K562 (cell line): ENCODE measurements at regions not wholly inside any gene's neighbourhood (a gene's known extent, or its start where the extent isn't known, plus 50 kb on each side); places are given as distances from the start of the nearest gene placed in this dataset.
A peak's percentile ranks its signal among the peaks of the same experiment; 100 is the strongest.

ENCODE experiments used
- ATAC-seq: fragments of 200-7000 bp; cut with Tn5 transposase; 3 replicates; pipeline ENCODE4 v1.9.1; 2020; ENCODE audit warnings: moderate library complexity
- BruUV-seq: library from RNA; stranded (reverse); fragments of 400-500 nt; replicated peaks from 2 replicates; lab custom pipeline; 2021; lab: Mats Ljungman, UMichigan
- CTCF ChIA-PET: fragments of 300-600 bp; formaldehyde crosslinking; extraction: SDS; loops from one replicate; lab custom pipeline; 2021; ENCODE audit warnings: low intra/inter-chr PET ratio; lab: Yijun Ruan, JAX
- POLR2A ChIA-PET: fragments of 300-600, 350-650 bp; sonication (Branson Sonifier 250); formaldehyde crosslinking; extraction: SDS; loops from one replicate; lab custom pipeline; 2021; ENCODE audit warnings: antibody characterized with exemption, inconsistent platforms; lab: Yijun Ruan, JAX
- DNase-seq, 4 experiments: peaks; one replicate each; pipeline versions ENCODE4 v3.0.0 to v3.0.0-alpha.2; 2011 to 2018; ENCODE audit warnings: low spot score in 3 of 4, mixed read lengths in 3 of 4; ENCODE audit errors: extremely low read depth in 1 of 4
- FAIRE-seq: peaks from 2 replicates; lab custom pipeline; 2011; peaks lifted over from hg19 to GRCh38; lab: Jason Lieb, UNC
- H2AFZ ChIP-seq: 2 replicates; pipeline ENCODE4 v1.6.0; 2011; ENCODE audit warnings: low read depth, low read length, control low read depth, inconsistent platforms
- H3K27ac ChIP-seq: fragments of 200-600 bp; 3 replicates; pipeline ENCODE4 v1.8.0; 2011; ENCODE audit warnings: low read depth, mild to moderate bottlenecking, control low read depth, inconsistent platforms, low read length, moderate library complexity, mixed read lengths; ENCODE audit errors: extremely low read depth
- H3K27me3 ChIP-seq, 2 experiments: fragments of 300-600 bp in 1 of 2; 2 replicates in 1 of 2; 3 replicates in 1 of 2; pipeline versions ENCODE4 v1.6.0 to v1.8.0; 2011; ENCODE audit warnings: inconsistent platforms in 2 of 2, low read length in 2 of 2, mild to moderate bottlenecking in 1 of 2, mixed read lengths in 1 of 2, moderate library complexity in 1 of 2; ENCODE audit not compliant: control insufficient read depth in 2 of 2, insufficient read depth in 2 of 2
- H3K36me3 ChIP-seq: fragments of 300-600 bp; 3 replicates; pipeline ENCODE4 v1.8.0; 2011; ENCODE audit warnings: mild to moderate bottlenecking, low read length, inconsistent platforms; ENCODE audit not compliant: control insufficient read depth, insufficient read depth
- H3K4me1 ChIP-seq, 2 experiments: fragments of 200-600 bp in 1 of 2; replicated peaks in 1 of 2; 2 replicates in 1 of 2; 3 replicates in 1 of 2; pipeline versions ENCODE4 v1.5.1 to v1.8.0; 2011; ENCODE audit warnings: inconsistent platforms in 2 of 2, low read length in 2 of 2, mild to moderate bottlenecking in 1 of 2, mixed read lengths in 1 of 2, moderate library complexity in 1 of 2; ENCODE audit not compliant: control insufficient read depth in 2 of 2, insufficient read depth in 2 of 2
- H3K4me2 ChIP-seq: 2 replicates; pipeline ENCODE4 v1.6.1; 2011; ENCODE audit warnings: low read length, control low read depth, inconsistent platforms, mixed read lengths; ENCODE audit not compliant: insufficient read depth
- H3K4me3 ChIP-seq: fragments of 200-600 bp; sonication (generic), shearing (Covaris generic); 2 replicates; pipeline ENCODE4 v1.5.1; 2016; ENCODE audit warnings: control low read depth, inconsistent platforms
- H3K79me2 ChIP-seq: fragments of 200-600 bp; 3 replicates; pipeline ENCODE4 v1.8.0; 2011; ENCODE audit warnings: low read length, inconsistent platforms; ENCODE audit not compliant: control insufficient read depth, insufficient read depth
- H3K9ac ChIP-seq, 2 experiments: 2 replicates each; pipeline versions ENCODE4 v1.6.0 to v1.6.1; 2011; ENCODE audit warnings: low read depth in 2 of 2, low read length in 2 of 2, control low read depth in 1 of 2, inconsistent platforms in 1 of 2, mild to moderate bottlenecking in 1 of 2, mixed read lengths in 1 of 2; ENCODE audit not compliant: insufficient read depth in 1 of 2
- H3K9me1 ChIP-seq: one replicate; pipeline ENCODE4 v1.6.0; 2011; ENCODE audit warnings: inconsistent platforms, mild to moderate bottlenecking, low read length, moderate library complexity; ENCODE audit not compliant: control insufficient read depth, insufficient read depth
- H3K9me3 ChIP-seq: replicated peaks from 2 replicates; pipeline ENCODE4 v1.5.1; 2011; ENCODE audit warnings: low read depth, low read length, inconsistent platforms; ENCODE audit not compliant: control insufficient read depth, insufficient read depth
- H4K20me1 ChIP-seq: replicated peaks from 2 replicates; pipeline ENCODE4 v1.6.1; 2011; ENCODE audit warnings: low read length, inconsistent platforms, mixed read lengths; ENCODE audit not compliant: control insufficient read depth, insufficient read depth
- CBX5 ChIP-seq: IDR thresholded peaks from 2 replicates; pipeline ENCODE4 v1.6.1; 2014; ENCODE audit warnings: low read depth, borderline replicate concordance
- CEBPG ChIP-seq, 3 experiments: fragments of 200-800 bp in 1 of 3; sonication (Bioruptor generic) in 1 of 3; sonication (generic) in 1 of 3; formaldehyde crosslinking in 1 of 3; IDR thresholded peaks in 2 of 3; conservative IDR thresholded peaks in 1 of 3; 2 replicates each; pipeline versions ENCODE4 v1.6.1 to v1.8.0; 2016 to 2022; ENCODE audit warnings: missing compliant biosample characterization in 2 of 3, missing genetic modification characterization in 2 of 3, mild to moderate bottlenecking in 1 of 3, missing genetic modification reagents in 1 of 3
- CSDE1 ChIP-seq, 2 experiments: fragments of 450-650 bp; IDR thresholded peaks; 2 replicates each; pipeline ENCODE4 v1.6.1; 2016; ENCODE audit warnings: mild to moderate bottlenecking in 1 of 2
- DDX20 ChIP-seq: fragments of 450-650 bp; IDR thresholded peaks from 2 replicates; pipeline ENCODE4 v1.6.1; 2016; ENCODE audit warnings: missing genetic modification characterization, low read depth, mild to moderate bottlenecking, missing compliant biosample characterization, moderate library complexity
- MEIS2 ChIP-seq: fragments of 450-650 bp; IDR thresholded peaks from 2 replicates; pipeline ENCODE4 v1.6.1; 2014; ENCODE audit warnings: mild to moderate bottlenecking; ENCODE audit not compliant: partially characterized antibody
- MTA2 ChIP-seq: fragments of 450-650 bp; IDR thresholded peaks from 2 replicates; pipeline ENCODE4 v1.6.1; 2016; ENCODE audit warnings: low read depth
- MYNN ChIP-seq, 2 experiments: sonication (generic); formaldehyde crosslinking in 1 of 2; IDR thresholded peaks; 2 replicates each; pipeline versions ENCODE4 v1.5.0 to v1.6.1; 2016 to 2020; ENCODE audit warnings: antibody characterized with exemption in 1 of 2, missing genetic modification reagents in 1 of 2
- PHF21A ChIP-seq: fragments of 450-650 bp; IDR thresholded peaks from 2 replicates; pipeline ENCODE4 v1.6.1; 2017; ENCODE audit warnings: low read depth, borderline replicate concordance
- PYGO2 ChIP-seq: fragments of 450-650 bp; IDR thresholded peaks from 2 replicates; pipeline ENCODE4 v1.6.1; 2016; ENCODE audit warnings: mild to moderate bottlenecking, missing genetic modification characterization, moderate library complexity, missing compliant biosample characterization
- SMAD1 ChIP-seq: fragments of 150-350 bp; IDR thresholded peaks from 2 replicates; pipeline ENCODE4 v1.6.1; 2014; ENCODE audit warnings: low read length, low read depth; ENCODE audit not compliant: partially characterized antibody
- TCF7L2 ChIP-seq: fragments of 150-350 bp; IDR thresholded peaks from 2 replicates; pipeline ENCODE4 v1.6.1; 2016; ENCODE audit warnings: low read depth, mild to moderate bottlenecking, low read length, moderate library complexity
- TEAD1 ChIP-seq, 2 experiments: fragments of 450-650 bp in 1 of 2; sonication (generic) in 1 of 2; formaldehyde crosslinking; IDR thresholded peaks; 2 replicates each; pipeline versions ENCODE4 v1.4.0 to v1.8.0; 2020 to 2022; ENCODE audit warnings: mild to moderate bottlenecking in 2 of 2, missing genetic modification reagents in 1 of 2
- WHSC1 ChIP-seq: IDR thresholded peaks from one replicate; pipeline ENCODE4 v1.6.1; 2012; ENCODE audit warnings: low read length, control low read depth, inconsistent platforms
- ZC3H4 ChIP-seq: sonication (generic); formaldehyde crosslinking; IDR thresholded peaks from 2 replicates; pipeline ENCODE4 v1.9.0; 2021; ENCODE audit warnings: missing genetic modification reagents, borderline replicate concordance
- ZNF253 ChIP-seq: fragments of 250-450 bp; sonication (Bioruptor Pico); conservative IDR thresholded peaks from 2 replicates; pipeline ENCODE4 v1.6.1; 2021; ENCODE audit warnings: mild to moderate bottlenecking
- ZNF764 ChIP-seq: fragments of 250-450 bp; sonication (Bioruptor Pico); IDR thresholded peaks from 2 replicates; pipeline ENCODE4 v1.4.0; 2020; ENCODE audit warnings: low read depth, mild to moderate bottlenecking, moderate library complexity
- WGBS: fragments of 100-300 bp; shearing (Covaris generic); methylation state at CpG from one replicate; pipeline ENCODE4 v1.1.6; 2016; ENCODE audit warnings: low coverage, mixed read lengths; ENCODE audit not compliant: insufficient coverage; ENCODE audit errors: missing lambda C conversion rate; 5-methylcytosine and 5-hydroxymethylcytosine counted together
- in situ Hi-C: fragments of 300-500 bp; cut with MboI; formaldehyde crosslinking; loops from 4 replicates; pipeline ENCODE4 v1.15.0; 2018; ENCODE audit warnings: inconsistent platforms, mixed read lengths
- intact Hi-C: fragments of 100-400 bp; cut with micrococcal nuclease; formaldehyde crosslinking; loops from 2 replicates; pipeline ENCODE4 v1.14.2; 2022
- TF ChIP-seq, protein P1 (sequence below), 2 experiments: fragments of 450-650 bp; conservative IDR thresholded peaks; 2 replicates each; pipeline ENCODE4 v1.6.1; 2017; ENCODE audit warnings: mild to moderate bottlenecking in 2 of 2, moderate library complexity in 2 of 2
- TF ChIP-seq, protein P2 (sequence below): fragments of 450-650 bp; IDR thresholded peaks from 2 replicates; pipeline ENCODE4 v1.7.0; 2016; ENCODE audit warnings: borderline replicate concordance
- TF ChIP-seq, protein P3 (sequence below): fragments of 250-450 bp; sonication (Bioruptor Pico); IDR thresholded peaks from 2 replicates; pipeline ENCODE4 v1.5.0; 2021

DNA sequence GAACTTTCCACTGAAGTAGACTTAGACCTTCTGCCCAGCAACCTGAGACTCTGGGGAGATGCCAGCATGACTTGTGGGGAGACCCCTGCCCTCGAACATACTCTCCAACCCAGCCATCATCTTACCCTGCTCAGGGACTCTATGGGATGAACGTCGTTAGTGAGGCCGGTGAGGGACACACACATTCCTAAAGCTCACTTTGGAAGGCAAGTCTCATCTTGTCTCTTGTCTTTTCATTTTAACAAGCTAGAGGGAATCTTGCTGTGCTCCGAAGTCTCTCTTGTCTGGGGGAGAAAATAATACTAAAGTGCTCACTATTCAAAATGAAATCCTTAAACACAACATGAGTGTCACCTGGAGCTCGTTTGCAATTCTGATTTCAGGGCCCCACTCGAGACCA, 239.5 kb upstream of the HES1 start:
- H3K4me1 ChIP-seq = peaks cover 8 to 9% of the 10 kb centered on the region in 2 experiments; a peak in 2 of 5 replicates
- BruUV-seq = no TSS peak
- in situ Hi-C loops = no loop called here

More for the DNA sequence above, 239.5 kb upstream of the HES1 start:
- no peak overlapping the region for H3K9ac ChIP-seq
- no peak overlapping the region for H3K4me3 ChIP-seq
- DNase-seq (no peak), ATAC-seq (no peak), FAIRE-seq (no peak)
- H3K4me2 ChIP-seq = no peak overlapping the region
- no peaks in the 10 kb centered on the region for H3K36me3 ChIP-seq
- intact Hi-C loops = no loop called here
- POLR2A ChIA-PET = interaction anchor here (0.6 to 2.0 kb wide), 7 partner anchors 13 to 417 kb away, joined by 3 to 6 read pairs (median 3); no protein-coding TSS in a partner anchor
- no peaks in the 10 kb centered on the region for H4K20me1 ChIP-seq
- WGBS = 48% methylated on average over 7 of the region's 7 CpGs
- no peaks in the 10 kb centered on the region for H3K27me3 ChIP-seq
- TF ChIP-seq WHSC1 (no peak), MYNN (IDR thresholded peaks at IDR 0.05) (no peak), MYNN (CRISPR knock-in tag; IDR thresholded peaks at IDR 0.05) (no peak), CSDE1 (IDR thresholded peaks at IDR 0.05) (no peak), DDX20 (tag) (no peak), PHF21A (no peak), PYGO2 (no peak), TEAD1 (CRISPR knock-in tag; IDR thresholded peaks at IDR 0.05) (no peak), MTA2 (no peak), CEBPG (CRISPR knock-in tag; IDR thresholded peaks at IDR 0.05) (no peak), CEBPG (tag; conservative IDR thresholded peaks at IDR 0.05 in 1 of 2, IDR thresholded peaks at IDR 0.05 in 1 of 2) (no peak), ZNF764 (CRISPR knock-in tag) (no peak), MEIS2 (no peak), TCF7L2 (no peak), ZNF253 (CRISPR knock-in tag) (no peak), ZC3H4 (CRISPR knock-in tag) (no peak), SMAD1 (no peak), CBX5 (no peak)
- TF ChIP-seq, protein P1, sequence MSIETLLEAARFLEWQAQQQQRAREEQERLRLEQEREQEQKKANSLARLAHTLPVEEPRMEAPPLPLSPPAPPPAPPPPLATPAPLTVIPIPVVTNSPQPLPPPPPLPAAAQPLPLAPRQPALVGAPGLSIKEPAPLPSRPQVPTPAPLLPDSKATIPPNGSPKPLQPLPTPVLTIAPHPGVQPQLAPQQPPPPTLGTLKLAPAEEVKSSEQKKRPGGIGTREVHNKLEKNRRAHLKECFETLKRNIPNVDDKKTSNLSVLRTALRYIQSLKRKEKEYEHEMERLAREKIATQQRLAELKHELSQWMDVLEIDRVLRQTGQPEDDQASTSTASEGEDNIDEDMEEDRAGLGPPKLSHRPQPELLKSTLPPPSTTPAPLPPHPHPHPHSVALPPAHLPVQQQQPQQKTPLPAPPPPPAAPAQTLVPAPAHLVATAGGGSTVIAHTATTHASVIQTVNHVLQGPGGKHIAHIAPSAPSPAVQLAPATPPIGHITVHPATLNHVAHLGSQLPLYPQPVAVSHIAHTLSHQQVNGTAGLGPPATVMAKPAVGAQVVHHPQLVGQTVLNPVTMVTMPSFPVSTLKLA (conservative IDR thresholded peaks at IDR 0.05) = no peak
- TF ChIP-seq, protein P2, sequence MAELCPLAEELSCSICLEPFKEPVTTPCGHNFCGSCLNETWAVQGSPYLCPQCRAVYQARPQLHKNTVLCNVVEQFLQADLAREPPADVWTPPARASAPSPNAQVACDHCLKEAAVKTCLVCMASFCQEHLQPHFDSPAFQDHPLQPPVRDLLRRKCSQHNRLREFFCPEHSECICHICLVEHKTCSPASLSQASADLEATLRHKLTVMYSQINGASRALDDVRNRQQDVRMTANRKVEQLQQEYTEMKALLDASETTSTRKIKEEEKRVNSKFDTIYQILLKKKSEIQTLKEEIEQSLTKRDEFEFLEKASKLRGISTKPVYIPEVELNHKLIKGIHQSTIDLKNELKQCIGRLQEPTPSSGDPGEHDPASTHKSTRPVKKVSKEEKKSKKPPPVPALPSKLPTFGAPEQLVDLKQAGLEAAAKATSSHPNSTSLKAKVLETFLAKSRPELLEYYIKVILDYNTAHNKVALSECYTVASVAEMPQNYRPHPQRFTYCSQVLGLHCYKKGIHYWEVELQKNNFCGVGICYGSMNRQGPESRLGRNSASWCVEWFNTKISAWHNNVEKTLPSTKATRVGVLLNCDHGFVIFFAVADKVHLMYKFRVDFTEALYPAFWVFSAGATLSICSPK = no peak
- TF ChIP-seq, protein P3, sequence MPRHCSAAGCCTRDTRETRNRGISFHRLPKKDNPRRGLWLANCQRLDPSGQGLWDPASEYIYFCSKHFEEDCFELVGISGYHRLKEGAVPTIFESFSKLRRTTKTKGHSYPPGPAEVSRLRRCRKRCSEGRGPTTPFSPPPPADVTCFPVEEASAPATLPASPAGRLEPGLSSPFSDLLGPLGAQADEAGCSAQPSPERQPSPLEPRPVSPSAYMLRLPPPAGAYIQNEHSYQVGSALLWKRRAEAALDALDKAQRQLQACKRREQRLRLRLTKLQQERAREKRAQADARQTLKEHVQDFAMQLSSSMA (CRISPR knock-in tag) = no peak
- CTCF ChIA-PET = no interaction called here
- H3K27ac ChIP-seq = no peak overlapping the region
- 0 out of 2 replicates have a peak overlapping the region, but pooled peaks have one; percentile 7 for H2AFZ ChIP-seq
- H3K79me2 ChIP-seq = no peaks in the 10 kb centered on the region
- peaks cover 7% of the 10 kb centered on the region; the same call in 1 of the 2 replicates for H3K9me3 ChIP-seq
- H3K9me1 ChIP-seq = no peaks in the 10 kb centered on the region
